Astrocyte (in vitro differentiated cells and primary cell): ENCODE measurements at regions not wholly inside any gene's neighbourhood (a gene's known extent, or its start where the extent isn't known, plus 50 kb on each side); places are given as distances from the start of the nearest gene placed in this dataset.

ENCODE experiments used
- DNase-seq: peaks from one replicate; pipeline ENCODE4 v3.0.0-alpha.2; 2010; ENCODE audit warnings: low read depth
- FAIRE-seq: peaks from 2 replicates; lab custom pipeline; 2011; peaks lifted over from hg19 to GRCh38; lab: Jason Lieb, UNC
- H2AFZ ChIP-seq: 2 replicates; pipeline ENCODE4 v1.6.0; 2012; ENCODE audit warnings: low read depth, low read length, inconsistent platforms
- H3K27ac ChIP-seq: 2 replicates; pipeline ENCODE4 v1.5.1; 2011; ENCODE audit warnings: low read depth, low read length, inconsistent platforms
- H3K27me3 ChIP-seq: 2 replicates; pipeline ENCODE4 v1.6.0; 2011; ENCODE audit warnings: low read length, inconsistent platforms; ENCODE audit not compliant: insufficient read depth
- H3K36me3 ChIP-seq: 2 replicates; pipeline ENCODE4 v1.5.1; 2011; ENCODE audit warnings: low read length, inconsistent platforms; ENCODE audit not compliant: insufficient read depth
- H3K4me1 ChIP-seq: 2 replicates; pipeline ENCODE4 v1.5.1; 2011; ENCODE audit warnings: low read length, inconsistent platforms; ENCODE audit not compliant: insufficient read depth
- H3K4me2 ChIP-seq: 2 replicates; pipeline ENCODE4 v1.6.0; 2012; ENCODE audit warnings: low read length, inconsistent platforms
- H3K4me3 ChIP-seq: 2 replicates; pipeline ENCODE4 v1.5.1; 2011; ENCODE audit warnings: low read depth, mild to moderate bottlenecking, low read length, inconsistent platforms; ENCODE audit not compliant: insufficient read depth
- H3K79me2 ChIP-seq: 2 replicates; pipeline ENCODE4 v1.6.0; 2012; ENCODE audit warnings: mild to moderate bottlenecking, low read length, inconsistent platforms; ENCODE audit not compliant: insufficient read depth
- H3K9ac ChIP-seq: 2 replicates; pipeline ENCODE4 v1.6.0; 2012; ENCODE audit warnings: mild to moderate bottlenecking, low read length, inconsistent platforms
- H3K9me3 ChIP-seq: 2 replicates; pipeline ENCODE4 v1.5.1; 2012; ENCODE audit warnings: low read depth, mild to moderate bottlenecking, low read length, inconsistent platforms; ENCODE audit not compliant: insufficient read depth
- H4K20me1 ChIP-seq: 2 replicates; pipeline ENCODE4 v1.6.0; 2012; ENCODE audit warnings: low read length, inconsistent platforms; ENCODE audit not compliant: insufficient read depth
- H3K27ac Mint-ChIP-seq: one replicate; pipeline ENCODE4 v1.8.0; 2021; ENCODE audit warnings: mild to moderate bottlenecking, mixed read lengths; ENCODE audit not compliant: unreplicated experiment
- H3K27me3 Mint-ChIP-seq: one replicate; pipeline ENCODE4 v1.8.0; 2021; ENCODE audit warnings: low read depth, mixed read lengths; ENCODE audit not compliant: unreplicated experiment
- H3K36me3 Mint-ChIP-seq: one replicate; pipeline ENCODE4 v1.8.0; 2021; ENCODE audit warnings: low read depth, mixed read lengths; ENCODE audit not compliant: unreplicated experiment
- H3K4me1 Mint-ChIP-seq: one replicate; pipeline ENCODE4 v1.8.0; 2021; ENCODE audit warnings: low read depth, mixed read lengths; ENCODE audit not compliant: unreplicated experiment
- H3K4me3 Mint-ChIP-seq: one replicate; pipeline ENCODE4 v1.8.0; 2021; ENCODE audit warnings: mild to moderate bottlenecking, moderate library complexity, mixed read lengths; ENCODE audit not compliant: unreplicated experiment
- H3K9me3 Mint-ChIP-seq: one replicate; pipeline ENCODE4 v1.8.0; 2021; ENCODE audit warnings: mild to moderate bottlenecking, mixed read lengths; ENCODE audit not compliant: unreplicated experiment
- EZH2 ChIP-seq: IDR thresholded peaks from 2 replicates; pipeline ENCODE4 v1.6.1; 2012; ENCODE audit warnings: mild to moderate bottlenecking, low read length, inconsistent platforms; ENCODE audit not compliant: insufficient read depth
- TF ChIP-seq, protein P1 (sequence below): IDR thresholded peaks from 2 replicates; pipeline ENCODE4 v1.5.1; 2011; ENCODE audit warnings: low read depth, mild to moderate bottlenecking, inconsistent platforms, low read length, moderate library complexity; ENCODE audit not compliant: insufficient read depth

DNA sequence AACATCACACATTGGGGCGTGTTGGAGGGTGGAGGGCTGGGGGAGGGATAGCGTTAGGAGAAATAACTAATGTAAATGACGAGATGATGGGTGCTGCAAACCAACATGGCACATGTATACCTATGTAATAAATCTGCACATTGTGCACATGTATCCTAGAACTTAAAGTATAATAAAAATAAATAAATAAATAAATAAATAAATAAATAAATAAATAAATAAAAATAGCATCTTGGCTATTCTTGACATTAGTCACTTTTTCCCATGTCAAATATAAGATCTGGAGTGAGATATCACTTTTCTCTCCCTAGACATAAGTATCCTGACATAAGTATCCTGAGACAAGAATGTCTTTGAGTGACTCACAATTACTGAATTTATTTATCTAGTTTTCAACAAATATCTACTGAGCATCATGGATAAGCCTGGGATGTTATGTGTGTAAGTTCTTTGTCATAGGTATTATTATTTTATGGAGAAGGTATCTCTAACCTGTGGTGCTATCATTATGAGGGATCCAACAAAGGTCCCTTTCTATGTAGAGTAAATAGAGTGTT lies 691.3 kb downstream of the SORCS1 start:
- Histone ChIP-seq H3K9me3 (no peaks in the 10 kb centered on the region), H3K4me3 (no peak overlapping the region), H3K79me2 (no peaks in the 10 kb centered on the region), H3K27me3 (no peaks in the 10 kb centered on the region), H4K20me1 (no peaks in the 10 kb centered on the region), H3K9ac (no peak overlapping the region), H3K36me3 (no peaks in the 10 kb centered on the region), H3K4me1 (no peaks in the 10 kb centered on the region), H3K4me2 (no peak overlapping the region), H2AFZ (no peak overlapping the region), H3K27ac (no peak overlapping the region)
- Mint-ChIP-seq H3K4me1 (no peaks in the 10 kb centered on the region), H3K27me3 (no peaks in the 10 kb centered on the region), H3K36me3 (no peaks in the 10 kb centered on the region), H3K9me3 (no peaks in the 10 kb centered on the region), H3K4me3 (no peak overlapping the region), H3K27ac (no peak overlapping the region)
- no peak for DNase-seq
- TF ChIP-seq, protein P1, sequence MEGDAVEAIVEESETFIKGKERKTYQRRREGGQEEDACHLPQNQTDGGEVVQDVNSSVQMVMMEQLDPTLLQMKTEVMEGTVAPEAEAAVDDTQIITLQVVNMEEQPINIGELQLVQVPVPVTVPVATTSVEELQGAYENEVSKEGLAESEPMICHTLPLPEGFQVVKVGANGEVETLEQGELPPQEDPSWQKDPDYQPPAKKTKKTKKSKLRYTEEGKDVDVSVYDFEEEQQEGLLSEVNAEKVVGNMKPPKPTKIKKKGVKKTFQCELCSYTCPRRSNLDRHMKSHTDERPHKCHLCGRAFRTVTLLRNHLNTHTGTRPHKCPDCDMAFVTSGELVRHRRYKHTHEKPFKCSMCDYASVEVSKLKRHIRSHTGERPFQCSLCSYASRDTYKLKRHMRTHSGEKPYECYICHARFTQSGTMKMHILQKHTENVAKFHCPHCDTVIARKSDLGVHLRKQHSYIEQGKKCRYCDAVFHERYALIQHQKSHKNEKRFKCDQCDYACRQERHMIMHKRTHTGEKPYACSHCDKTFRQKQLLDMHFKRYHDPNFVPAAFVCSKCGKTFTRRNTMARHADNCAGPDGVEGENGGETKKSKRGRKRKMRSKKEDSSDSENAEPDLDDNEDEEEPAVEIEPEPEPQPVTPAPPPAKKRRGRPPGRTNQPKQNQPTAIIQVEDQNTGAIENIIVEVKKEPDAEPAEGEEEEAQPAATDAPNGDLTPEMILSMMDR, result no peak
- no peak for TF ChIP-seq EZH2
- no peak for FAIRE-seq

DNA sequence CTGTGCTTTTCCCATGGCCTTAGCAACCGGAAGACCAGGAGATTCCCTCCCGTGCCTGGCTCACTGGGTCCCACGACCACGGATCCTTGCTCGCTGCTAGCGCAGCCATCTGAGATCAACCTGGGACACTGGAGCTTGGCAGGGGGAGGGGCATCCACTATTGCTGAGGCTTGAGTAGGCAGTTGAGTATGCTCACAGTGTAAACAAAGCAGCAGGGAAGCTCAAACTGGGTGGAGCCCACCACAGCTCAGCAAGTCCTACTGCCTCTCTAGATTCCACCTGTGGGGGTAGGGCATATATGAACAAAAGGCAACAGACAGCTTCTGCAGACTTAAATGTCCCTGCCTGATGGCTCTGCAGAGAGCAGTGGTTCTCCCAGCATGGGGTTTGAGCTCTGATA lies 697.0 kb downstream of the SORCS1 start:
- no peak overlapping the region for H3K27ac Mint-ChIP-seq
- TF ChIP-seq, protein P1, result no peak
- TF ChIP-seq EZH2, result no peak
- H3K4me1 Mint-ChIP-seq, result no peaks in the 10 kb centered on the region
- no peaks in the 10 kb centered on the region for H3K36me3 ChIP-seq
- H3K4me1 ChIP-seq, result no peaks in the 10 kb centered on the region
- H3K27ac ChIP-seq, result no peak overlapping the region
- H3K4me3 ChIP-seq, result no peak overlapping the region
- H2AFZ ChIP-seq, result no peak overlapping the region
- no peaks in the 10 kb centered on the region for H3K36me3 Mint-ChIP-seq
- H3K27me3 Mint-ChIP-seq, result no peaks in the 10 kb centered on the region
- no peak for FAIRE-seq
- H3K4me2 ChIP-seq, result no peak overlapping the region
- no peaks in the 10 kb centered on the region for H3K9me3 Mint-ChIP-seq
- no peaks in the 10 kb centered on the region for H4K20me1 ChIP-seq
- no peak overlapping the region for H3K4me3 Mint-ChIP-seq
- DNase-seq, result no peak
- H3K27me3 ChIP-seq, result no peaks in the 10 kb centered on the region
- H3K9ac ChIP-seq, result no peak overlapping the region
- no peaks in the 10 kb centered on the region for H3K9me3 ChIP-seq
- H3K79me2 ChIP-seq, result no peaks in the 10 kb centered on the region

DNA sequence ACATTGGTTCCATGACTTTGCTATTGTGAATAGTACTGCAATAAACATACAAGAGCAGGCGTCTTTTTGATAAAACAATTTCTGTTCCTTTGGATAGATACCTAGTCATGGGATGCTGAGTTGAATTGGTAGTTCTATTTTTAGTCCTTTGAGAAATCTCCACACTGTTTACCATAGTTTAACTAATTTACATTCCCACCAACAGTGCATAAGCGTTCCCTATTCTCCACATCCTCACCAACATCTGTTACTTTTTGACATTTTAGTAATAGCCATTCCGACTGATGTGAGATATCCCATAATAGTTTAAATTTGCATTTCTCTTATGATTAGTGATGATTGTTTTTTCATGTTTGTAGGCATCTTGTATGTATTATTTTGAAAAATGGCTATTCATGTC lies 707.0 kb downstream of the SORCS1 start:
- no peak for FAIRE-seq
- Mint-ChIP-seq H3K4me1 (no peaks in the 10 kb centered on the region), H3K27me3 (no peaks in the 10 kb centered on the region), H3K4me3 (no peak overlapping the region), H3K36me3 (no peaks in the 10 kb centered on the region), H3K9me3 (no peaks in the 10 kb centered on the region), H3K27ac (no peak overlapping the region)
- Histone ChIP-seq H3K27me3 (no peaks in the 10 kb centered on the region), H3K9ac (no peak overlapping the region), H3K4me1 (no peaks in the 10 kb centered on the region), H2AFZ (no peak overlapping the region), H3K27ac (no peak overlapping the region), H3K4me3 (no peak overlapping the region), H3K36me3 (no peaks in the 10 kb centered on the region), H3K79me2 (no peaks in the 10 kb centered on the region), H4K20me1 (no peaks in the 10 kb centered on the region), H3K4me2 (no peak overlapping the region), H3K9me3 (no peaks in the 10 kb centered on the region)
- no peak for DNase-seq
- TF ChIP-seq, protein P1, result no peak
- no peak for TF ChIP-seq EZH2
